Ishikawa (cell line): ENCODE measurements at regions not wholly inside any gene's neighbourhood (a gene's known extent, or its start where the extent isn't known, plus 50 kb on each side); places are given as distances from the start of the nearest gene placed in this dataset.

Experiments used
- CEBPB ChIP-seq: IDR thresholded peaks from 2 replicates; pipeline ENCODE4 v1.6.1; 2012
- CREB1 ChIP-seq: IDR thresholded peaks from 2 replicates; pipeline ENCODE4 v1.6.1; 2012; ENCODE audit warnings: low read depth
- EGR1 ChIP-seq: IDR thresholded peaks from 2 replicates; pipeline ENCODE4 v1.6.1; 2012
- EP300 ChIP-seq: IDR thresholded peaks from 2 replicates; pipeline ENCODE4 v1.6.1; 2012; ENCODE audit warnings: borderline replicate concordance
- FOXM1 ChIP-seq: IDR thresholded peaks from 2 replicates; pipeline ENCODE4 v1.6.1; 2012; ENCODE audit warnings: low read depth, borderline replicate concordance
- MAX ChIP-seq: IDR thresholded peaks from 2 replicates; pipeline ENCODE4 v1.6.1; 2012
- NFIC ChIP-seq: IDR thresholded peaks from 2 replicates; pipeline ENCODE4 v1.6.1; 2012
- RAD21 ChIP-seq: IDR thresholded peaks from 2 replicates; pipeline ENCODE4 v1.6.1; 2012; ENCODE audit warnings: low read depth
- TAF1 ChIP-seq: IDR thresholded peaks from 2 replicates; pipeline ENCODE4 v1.6.1; 2012; ENCODE audit warnings: low read depth, mild to moderate bottlenecking
- TCF12 ChIP-seq: IDR thresholded peaks from 2 replicates; pipeline ENCODE4 v1.6.1; 2012; ENCODE audit warnings: low read depth
- TEAD4 ChIP-seq: IDR thresholded peaks from 2 replicates; pipeline ENCODE4 v1.6.1; 2012
- USF1 ChIP-seq: IDR thresholded peaks from 2 replicates; pipeline ENCODE4 v1.6.1; 2012
- YY1 ChIP-seq: IDR thresholded peaks from 2 replicates; pipeline ENCODE4 v1.6.1; 2012; ENCODE audit warnings: low read depth
- ZBTB7A ChIP-seq: IDR thresholded peaks from 2 replicates; pipeline ENCODE4 v1.6.1; 2012; ENCODE audit warnings: low read depth
- TF ChIP-seq, protein P1 (sequence below): IDR thresholded peaks from 2 replicates; pipeline ENCODE4 v1.6.1; 2012; ENCODE audit warnings: low read depth, mild to moderate bottlenecking

DNA sequence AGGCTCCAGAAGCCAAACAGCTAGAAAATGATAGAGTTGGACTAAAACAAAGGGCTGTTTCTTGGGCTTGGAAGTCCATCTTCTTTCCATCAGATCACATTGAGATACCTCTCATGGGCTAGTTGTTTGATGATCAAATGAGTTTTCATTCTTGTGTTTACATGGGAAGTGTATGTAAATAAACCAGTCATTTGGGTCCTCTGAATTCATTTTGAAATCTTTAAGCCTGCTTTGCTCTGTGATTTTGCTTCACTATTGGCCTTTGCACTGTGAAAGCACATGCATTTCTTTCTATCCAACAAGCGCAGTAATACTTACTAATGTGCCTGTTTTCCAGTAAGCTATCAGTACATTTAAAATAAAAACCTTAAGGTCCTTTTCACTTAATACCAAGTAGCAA, 200.5 kb upstream of the IRS2 start:
- TF ChIP-seq TAF1 (no peak), CEBPB (no peak), TEAD4 (no peak), CREB1 (no peak), MAX (no peak), YY1 (no peak), TCF12 (no peak), RAD21 (no peak), EP300 (no peak), ZBTB7A (no peak), NFIC (no peak), USF1 (no peak), EGR1 (no peak)
- TF ChIP-seq, protein P1, sequence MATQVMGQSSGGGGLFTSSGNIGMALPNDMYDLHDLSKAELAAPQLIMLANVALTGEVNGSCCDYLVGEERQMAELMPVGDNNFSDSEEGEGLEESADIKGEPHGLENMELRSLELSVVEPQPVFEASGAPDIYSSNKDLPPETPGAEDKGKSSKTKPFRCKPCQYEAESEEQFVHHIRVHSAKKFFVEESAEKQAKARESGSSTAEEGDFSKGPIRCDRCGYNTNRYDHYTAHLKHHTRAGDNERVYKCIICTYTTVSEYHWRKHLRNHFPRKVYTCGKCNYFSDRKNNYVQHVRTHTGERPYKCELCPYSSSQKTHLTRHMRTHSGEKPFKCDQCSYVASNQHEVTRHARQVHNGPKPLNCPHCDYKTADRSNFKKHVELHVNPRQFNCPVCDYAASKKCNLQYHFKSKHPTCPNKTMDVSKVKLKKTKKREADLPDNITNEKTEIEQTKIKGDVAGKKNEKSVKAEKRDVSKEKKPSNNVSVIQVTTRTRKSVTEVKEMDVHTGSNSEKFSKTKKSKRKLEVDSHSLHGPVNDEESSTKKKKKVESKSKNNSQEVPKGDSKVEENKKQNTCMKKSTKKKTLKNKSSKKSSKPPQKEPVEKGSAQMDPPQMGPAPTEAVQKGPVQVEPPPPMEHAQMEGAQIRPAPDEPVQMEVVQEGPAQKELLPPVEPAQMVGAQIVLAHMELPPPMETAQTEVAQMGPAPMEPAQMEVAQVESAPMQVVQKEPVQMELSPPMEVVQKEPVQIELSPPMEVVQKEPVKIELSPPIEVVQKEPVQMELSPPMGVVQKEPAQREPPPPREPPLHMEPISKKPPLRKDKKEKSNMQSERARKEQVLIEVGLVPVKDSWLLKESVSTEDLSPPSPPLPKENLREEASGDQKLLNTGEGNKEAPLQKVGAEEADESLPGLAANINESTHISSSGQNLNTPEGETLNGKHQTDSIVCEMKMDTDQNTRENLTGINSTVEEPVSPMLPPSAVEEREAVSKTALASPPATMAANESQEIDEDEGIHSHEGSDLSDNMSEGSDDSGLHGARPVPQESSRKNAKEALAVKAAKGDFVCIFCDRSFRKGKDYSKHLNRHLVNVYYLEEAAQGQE, result no peak

GRCh38 chr13:109985871-109986450, 199.6 kb upstream of the IRS2 start:
- no peak for TF ChIP-seq EP300
- no peak for TF ChIP-seq TAF1
- no peak for TF ChIP-seq NFIC
- TF ChIP-seq FOXM1, result no peak
- TF ChIP-seq MAX, result no peak
- TF ChIP-seq TEAD4, result no peak
- TF ChIP-seq RAD21, result no peak
- no peak for TF ChIP-seq USF1
- TF ChIP-seq EGR1, result no peak
- TF ChIP-seq CREB1, result no peak
- TF ChIP-seq TCF12, result no peak
- TF ChIP-seq, protein P1, result no peak
- TF ChIP-seq YY1, result no peak
- no peak for TF ChIP-seq CEBPB
- no peak for TF ChIP-seq ZBTB7A

DNA sequence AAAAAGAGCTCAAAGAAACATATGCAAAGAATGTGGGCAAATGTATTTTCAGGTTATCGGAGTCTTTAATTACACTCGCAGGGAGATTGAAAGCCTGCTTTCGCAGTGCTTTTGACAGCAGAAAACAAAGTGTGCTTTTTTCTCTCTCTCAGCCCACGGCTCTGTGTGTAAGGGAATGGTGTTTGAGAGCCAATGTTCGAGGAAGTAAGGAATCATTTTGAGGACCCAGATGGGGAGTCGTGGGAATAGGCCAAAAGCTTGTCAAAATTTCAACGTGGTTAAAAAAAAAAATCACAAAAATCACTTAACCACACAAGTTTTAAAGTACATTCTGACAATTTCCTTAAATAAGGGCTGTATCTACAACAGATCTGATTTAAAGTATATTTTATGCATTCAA, 197.1 kb upstream of the IRS2 start:
- no peak for TF ChIP-seq ZBTB7A
- no peak for TF ChIP-seq RAD21
- TF ChIP-seq, protein P1, result no peak

GRCh38 chr13:109981000-109981399, 194.6 kb upstream of the IRS2 start:
- TF ChIP-seq TEAD4 (no peak), YY1 (no peak), CEBPB (no peak), RAD21 (no peak), TAF1 (no peak), MAX (no peak), USF1 (no peak), FOXM1 (no peak), CREB1 (no peak), EGR1 (no peak), TCF12 (no peak), EP300 (no peak), ZBTB7A (no peak), NFIC (no peak)
- TF ChIP-seq, protein P1, result no peak
